ENCODE measurements at regions not wholly inside any gene's neighbourhood (a gene's known extent, or its start where the extent isn't known, plus 50 kb on each side); places are given as distances from the start of the nearest gene placed in this dataset.

- TF ChIP-seq CTCF (IDR thresholded peaks at IDR 0.05; ENCODE audit: low read depth, low read length), result no peak
- H3K4me3 ChIP-seq (ENCODE audit: low read depth, low read length), result no peak overlapping the region
Measured at GRCh38 chr15:38691377-38691776, 126.8 kb upstream of the RASGRP1 start.

GRCh38 chr15:38691965-38692788, 127.6 kb upstream of the RASGRP1 start:
- TF ChIP-seq CTCF (IDR thresholded peaks at IDR 0.05; ENCODE audit: low read depth, low read length), result no peak

GRCh38 chr15:38692789-38693062, 128.1 kb upstream of the RASGRP1 start:
- no peak overlapping the region for H3K4me3 ChIP-seq (ENCODE audit: low read depth, low read length)
- no peak for TF ChIP-seq CTCF (IDR thresholded peaks at IDR 0.05; ENCODE audit: low read depth, low read length)

More at GRCh38 chr15:38691965-38692788, 127.6 kb upstream of the RASGRP1 start:
- H3K4me3 ChIP-seq (ENCODE audit: low read depth, low read length), result no peak overlapping the region

- no peak overlapping the region for H3K4me3 ChIP-seq (ENCODE audit: low read depth, low read length)
- TF ChIP-seq CTCF (IDR thresholded peaks at IDR 0.05; ENCODE audit: low read depth, low read length), result no peak
Measured at GRCh38 chr15:38695249-38696108, 130.9 kb upstream of the RASGRP1 start.

GRCh38 chr15:38696109-38696727, 131.6 kb upstream of the RASGRP1 start:
- no peak overlapping the region for H3K4me3 ChIP-seq (ENCODE audit: low read depth, low read length)
- TF ChIP-seq CTCF (IDR thresholded peaks at IDR 0.05; ENCODE audit: low read depth, low read length), result no peak

GRCh38 chr15:38696790-38697495, 132.3 kb upstream of the RASGRP1 start:
- H3K4me3 ChIP-seq (ENCODE audit: low read depth, low read length), result no peak overlapping the region
- no peak for TF ChIP-seq CTCF (IDR thresholded peaks at IDR 0.05; ENCODE audit: low read depth, low read length)

Measured in WI38 (cell line).